B cell (primary cell): ENCODE measurements at regions not wholly inside any gene's neighbourhood (a gene's known extent, or its start where the extent isn't known, plus 50 kb on each side); places are given as distances from the start of the nearest gene placed in this dataset.
"Not testable (repeated sequence)": the region's sequence is repeated elsewhere in the genome, so short reads cannot be mapped to it uniquely, and the experiment has no call there.

Source experiments
- ATAC-seq: fragments of 200-7000 bp; cut with Tn5 transposase; one replicate; pipeline ENCODE4 v1.10.0; 2021; ENCODE audit warnings: low read depth, mild to moderate bottlenecking, moderate number of reproducible peaks, moderate library complexity
- CTCF ChIA-PET: fragments of 350-600 bp; sonication (Branson Sonifier 250); formaldehyde crosslinking; loops from one replicate; lab custom pipeline; 2021; ENCODE audit warnings: antibody characterized with exemption, inconsistent platforms; lab: Charles Lee
- POLR2A ChIA-PET: fragments of 350-600 bp; sonication (Branson Sonifier 250); formaldehyde crosslinking; loops from one replicate; lab custom pipeline; 2021; ENCODE audit warnings: antibody characterized with exemption; lab: Charles Lee
- DNase-seq: peaks from one replicate; pipeline ENCODE4 v3.0.0; 2013
- H2AFZ ChIP-seq: 2 replicates; pipeline ENCODE4 v1.6.1; 2012; ENCODE audit warnings: mild to moderate bottlenecking, low read depth, low read length; ENCODE audit not compliant: insufficient read depth, poor library complexity, severe bottlenecking
- H3K27ac ChIP-seq, 2 donors: 1 replicate in 1 of 2; 2 replicates in 1 of 2; pipeline ENCODE4 v1.5.1; 2012 to 2013; ENCODE audit warnings: low read length in 2 of 2, mild to moderate bottlenecking in 2 of 2, moderate library complexity in 1 of 2
- H3K27me3 ChIP-seq, 4 experiments: fragments of 200-600 bp in 1 of 4; sonication (generic) in 1 of 4; replicated peaks in 1 of 4; 1 replicate in 2 of 4; 2 replicates in 2 of 4; pipeline versions ENCODE4 v1.6.1 to v1.7.0; 2013 to 2016; ENCODE audit warnings: low read length in 3 of 4, mild to moderate bottlenecking in 2 of 4, mixed read lengths in 1 of 4, moderate library complexity in 1 of 4; ENCODE audit not compliant: insufficient read depth in 4 of 4, control insufficient read depth in 3 of 4; ENCODE audit errors: control extremely low read depth in 1 of 4
- H3K36me3 ChIP-seq, 2 experiments: replicated peaks in 1 of 2; 1 replicate in 1 of 2; 2 replicates in 1 of 2; pipeline versions ENCODE4 v1.6.1 to v1.7.1; 2013; ENCODE audit warnings: low read length in 1 of 2; ENCODE audit not compliant: insufficient read depth in 2 of 2, control insufficient read depth in 1 of 2; ENCODE audit errors: control extremely low read depth in 1 of 2, extremely low read depth in 1 of 2
- H3K4me1 ChIP-seq, 2 donors: fragments of 200-600 bp in 1 of 2; sonication (generic) in 1 of 2; 1 replicate in 1 of 2; 2 replicates in 1 of 2; pipeline versions ENCODE4 v1.5.1 to v1.6.1; 2013 to 2017; ENCODE audit warnings: low read length in 2 of 2; ENCODE audit not compliant: control insufficient read depth in 2 of 2, insufficient read depth in 2 of 2
- H3K4me2 ChIP-seq: replicated peaks from 2 replicates; pipeline ENCODE3; 2012; ENCODE audit warnings: mild to moderate bottlenecking, low read depth, low read length; ENCODE audit not compliant: poor library complexity, severe bottlenecking
- H3K4me3 ChIP-seq, 5 experiments: fragments of 200-600 bp in 1 of 5; sonication (generic) in 1 of 5; 1 replicate in 3 of 5; 2 replicates in 2 of 5; pipeline versions ENCODE4 v1.5.1 to v1.7.0; 2011 to 2016; ENCODE audit warnings: low read length in 4 of 5, mild to moderate bottlenecking in 4 of 5, low read depth in 2 of 5, control low read depth in 1 of 5, moderate library complexity in 1 of 5; ENCODE audit not compliant: insufficient read depth in 1 of 5; ENCODE audit errors: control extremely low read depth in 1 of 5, extremely low read depth in 1 of 5
- H3K79me2 ChIP-seq: fragments of 200-600 bp; sonication (generic); one replicate; pipeline ENCODE4 v1.6.0; 2016; ENCODE audit warnings: low read length; ENCODE audit not compliant: control insufficient read depth, insufficient read depth
- H3K9ac ChIP-seq: fragments of 200-600 bp; sonication (generic); 2 replicates; pipeline ENCODE4 v1.6.1; 2017; ENCODE audit warnings: mild to moderate bottlenecking, low read length, moderate library complexity
- H3K9me3 ChIP-seq, 3 donors: one replicate each; pipeline versions ENCODE4 v1.6.1 to v1.7.1; 2013; ENCODE audit warnings: low read length in 2 of 3; ENCODE audit not compliant: control insufficient read depth in 2 of 3, insufficient read depth in 1 of 3; ENCODE audit errors: control extremely low read depth in 1 of 3
- H4K20me1 ChIP-seq: 2 replicates; pipeline ENCODE4 v1.6.0; 2012; ENCODE audit warnings: mild to moderate bottlenecking, low read length; ENCODE audit not compliant: insufficient read depth, control insufficient read depth, poor library complexity, severe bottlenecking
- H3K27ac Mint-ChIP-seq: one replicate; pipeline ENCODE4 v1.8.0; 2021; ENCODE audit warnings: mixed read lengths
- H3K27me3 Mint-ChIP-seq: one replicate; pipeline ENCODE4 v1.8.0; 2021; ENCODE audit warnings: mixed read lengths
- H3K4me1 Mint-ChIP-seq: one replicate; pipeline ENCODE4 v1.8.0; 2021; ENCODE audit warnings: mixed read lengths
- H3K4me3 Mint-ChIP-seq: one replicate; pipeline ENCODE4 v1.8.0; 2021; ENCODE audit warnings: mixed read lengths
- H3K9me3 Mint-ChIP-seq: one replicate; pipeline ENCODE4 v1.8.0; 2022; ENCODE audit warnings: mixed read lengths; ENCODE audit not compliant: insufficient read depth
- CTCF ChIP-seq: fragments of 200-600 bp; IDR thresholded peaks from one replicate; pipeline ENCODE4 v1.8.0; 2022; ENCODE audit warnings: antibody characterized with exemption, mild to moderate bottlenecking
- EZH2 ChIP-seq: IDR thresholded peaks from 2 replicates; pipeline ENCODE4 v1.6.1; 2012; ENCODE audit warnings: borderline replicate concordance, low read depth, mild to moderate bottlenecking, moderate library complexity, low read length; ENCODE audit not compliant: insufficient read depth, poor library complexity, severe bottlenecking
- WGBS: methylation state at CpG from one replicate; pipeline ENCODE4 v1.1.5; 2013; ENCODE audit warnings: missing lambda C conversion rate; ENCODE audit not compliant: insufficient coverage; 5-methylcytosine and 5-hydroxymethylcytosine counted together
- intact Hi-C: fragments of 100-400 bp; cut with micrococcal nuclease; formaldehyde crosslinking; loops from one replicate; pipeline ENCODE4 v1.10.0; 2022

DNA sequence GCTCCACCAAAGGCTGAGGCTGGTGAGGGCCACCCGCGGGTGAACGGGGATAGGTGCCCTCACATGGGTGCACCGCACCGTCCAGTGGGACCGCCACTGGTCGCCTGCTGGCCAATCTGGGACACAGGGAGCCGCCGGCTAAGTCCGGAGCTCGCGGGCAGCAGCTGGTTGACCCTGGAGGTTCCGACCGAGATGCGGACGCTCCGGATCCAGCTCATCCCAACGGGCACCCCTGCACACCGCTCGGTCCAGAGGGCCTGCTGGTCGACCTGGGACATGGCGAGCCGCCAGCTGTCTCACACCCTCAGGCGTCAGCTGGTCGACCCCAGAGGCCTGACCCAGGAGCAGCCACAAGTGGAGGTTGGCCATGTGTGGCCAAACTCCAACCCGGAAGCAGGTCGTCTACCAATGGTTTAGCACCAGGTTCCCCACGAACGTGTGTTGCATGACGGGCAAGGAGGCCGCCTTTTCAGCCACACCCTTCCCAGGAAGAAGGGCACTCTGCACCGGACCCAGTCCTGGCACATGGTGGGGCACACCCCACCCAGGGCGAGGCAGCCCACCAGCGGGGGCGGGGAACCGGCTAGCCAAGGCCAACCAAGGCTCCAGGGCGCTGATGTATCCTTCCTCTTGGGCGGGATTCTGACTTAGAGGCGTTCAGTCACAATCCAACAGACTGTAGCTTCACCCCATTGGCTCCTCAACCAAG lies 746.0 kb upstream of the DEFB115 start:
- Histone ChIP-seq H3K4me1 (no peaks in the 10 kb centered on the region), H3K79me2 (no peaks in the 10 kb centered on the region), H3K9me3 (peaks cover 0 to 62% (median 0%) of the 10 kb centered on the region in 3 donors), H2AFZ (no peak overlapping the region), H3K4me2 (no peak overlapping the region), H3K4me3 (no peak overlapping the region), H3K27me3 (no peaks in the 10 kb centered on the region), H3K9ac (no peak overlapping the region), H4K20me1 (no peaks in the 10 kb centered on the region), H3K36me3 (no peaks in the 10 kb centered on the region), H3K27ac (no peak overlapping the region)
- no peaks in the 10 kb centered on the region for H3K27me3 Mint-ChIP-seq
- no peak overlapping the region for H3K27ac Mint-ChIP-seq
- ATAC-seq (no peak), DNase-seq (no peak)
- WGBS, result 82% methylated on average over 39 of the region's 39 CpGs
- CTCF ChIA-PET, result no interaction called here
- H3K4me3 Mint-ChIP-seq, result no peak overlapping the region
- no peak for TF ChIP-seq EZH2
- no peak for TF ChIP-seq CTCF
- no peaks in the 10 kb centered on the region for H3K4me1 Mint-ChIP-seq
- intact Hi-C loops, result no loop called here
- peaks cover 10% of the 10 kb centered on the region for H3K9me3 Mint-ChIP-seq
- POLR2A ChIA-PET, result no interaction called here

GRCh38 chr20:30513050-30513628 lies 744.3 kb upstream of the DEFB115 start:
- no peak overlapping the region for H3K4me3 ChIP-seq
- WGBS, result 91% methylated on average over 29 of the region's 38 CpGs
- intact Hi-C loops, result no loop called here
- no peak overlapping the region for H3K27ac Mint-ChIP-seq
- H2AFZ ChIP-seq, result no peak overlapping the region
- no peaks in the 10 kb centered on the region for H3K36me3 ChIP-seq
- no peak overlapping the region for H3K4me2 ChIP-seq
- no peaks in the 10 kb centered on the region for H3K27me3 Mint-ChIP-seq
- H3K9ac ChIP-seq, result no peak overlapping the region
- no peaks in the 10 kb centered on the region for H3K4me1 Mint-ChIP-seq
- H3K4me1 ChIP-seq, result no peaks in the 10 kb centered on the region
- no peak for ATAC-seq
- ChIA-PET POLR2A (no interaction called here), CTCF (no interaction called here)
- peaks cover 13% of the 10 kb centered on the region for H3K9me3 Mint-ChIP-seq
- no peak for DNase-seq
- no peaks in the 10 kb centered on the region for H3K27me3 ChIP-seq
- TF ChIP-seq CTCF, result no peak
- TF ChIP-seq EZH2, result no peak
- no peaks in the 10 kb centered on the region for H3K79me2 ChIP-seq
- H3K9me3 ChIP-seq, result peaks cover 0 to 50% (median 0%) of the 10 kb centered on the region in 3 donors
- no peak overlapping the region for H3K27ac ChIP-seq
- H4K20me1 ChIP-seq, result no peaks in the 10 kb centered on the region
- no peak overlapping the region for H3K4me3 Mint-ChIP-seq

- H3K4me1 ChIP-seq, H3K36me3 ChIP-seq, intact Hi-C loops, H3K4me3 Mint-ChIP-seq, POLR2A ChIA-PET, H3K27ac Mint-ChIP-seq, ATAC-seq, H3K27me3 ChIP-seq, H3K9ac ChIP-seq, CTCF ChIA-PET, H3K4me1 Mint-ChIP-seq, H3K4me3 ChIP-seq, H3K27me3 Mint-ChIP-seq, H2AFZ ChIP-seq, H3K27ac ChIP-seq, H3K79me2 ChIP-seq, DNase-seq, H3K4me2 ChIP-seq, H4K20me1 ChIP-seq: not testable (repeated sequence)
- peaks cover 0 to 46% (median 0%) of the 10 kb centered on the region in 3 donors for H3K9me3 ChIP-seq
- H3K9me3 Mint-ChIP-seq, result peaks cover 13% of the 10 kb centered on the region
- WGBS, result 100% methylated on average over 11 of the region's 13 CpGs
Observed at GRCh38 chr20:30515915-30516314, 741.5 kb upstream of the DEFB115 start.
